ENCODE measurements at regions not wholly inside any gene's neighbourhood (a gene's known extent, or its start where the extent isn't known, plus 50 kb on each side); places are given as distances from the start of the nearest gene placed in this dataset.
A peak's percentile ranks its signal among the peaks of the same experiment; 100 is the strongest.
"Not testable (repeated sequence)": the region's sequence is repeated elsewhere in the genome, so short reads cannot be mapped to it uniquely, and the experiment has no call there.

GRCh38 chr17:74114881-74115470 is 88.5 kb upstream of the RPL38 start:
- DNase-seq (ENCODE audit: low read depth): no peak

DNA sequence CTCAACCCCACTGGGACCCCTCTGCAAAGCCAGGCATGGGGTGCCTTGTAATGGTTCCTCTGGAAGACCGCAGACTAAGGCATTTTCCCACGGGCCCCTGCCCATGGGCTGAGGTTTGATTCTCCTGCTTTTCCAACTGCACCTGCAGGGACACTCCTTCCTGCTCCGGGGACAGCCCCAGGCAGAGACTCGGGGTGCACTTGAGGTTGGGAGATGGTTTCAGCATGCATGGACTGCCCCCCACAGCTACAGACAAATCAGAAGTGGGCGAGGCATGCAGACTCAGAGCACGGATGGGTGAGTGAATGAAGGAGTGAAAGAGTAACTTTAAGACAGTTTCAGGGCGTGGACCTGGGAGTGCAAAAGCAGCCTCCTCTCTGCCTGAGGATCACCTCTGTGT is 87.9 kb upstream of the RPL38 start:
- no peak for DNase-seq (ENCODE audit: low read depth)

- peak; percentile 78 for DNase-seq (ENCODE audit: low read depth)
Observed at GRCh38 chr17:74116087-74116717, 87.3 kb upstream of the RPL38 start.

DNA sequence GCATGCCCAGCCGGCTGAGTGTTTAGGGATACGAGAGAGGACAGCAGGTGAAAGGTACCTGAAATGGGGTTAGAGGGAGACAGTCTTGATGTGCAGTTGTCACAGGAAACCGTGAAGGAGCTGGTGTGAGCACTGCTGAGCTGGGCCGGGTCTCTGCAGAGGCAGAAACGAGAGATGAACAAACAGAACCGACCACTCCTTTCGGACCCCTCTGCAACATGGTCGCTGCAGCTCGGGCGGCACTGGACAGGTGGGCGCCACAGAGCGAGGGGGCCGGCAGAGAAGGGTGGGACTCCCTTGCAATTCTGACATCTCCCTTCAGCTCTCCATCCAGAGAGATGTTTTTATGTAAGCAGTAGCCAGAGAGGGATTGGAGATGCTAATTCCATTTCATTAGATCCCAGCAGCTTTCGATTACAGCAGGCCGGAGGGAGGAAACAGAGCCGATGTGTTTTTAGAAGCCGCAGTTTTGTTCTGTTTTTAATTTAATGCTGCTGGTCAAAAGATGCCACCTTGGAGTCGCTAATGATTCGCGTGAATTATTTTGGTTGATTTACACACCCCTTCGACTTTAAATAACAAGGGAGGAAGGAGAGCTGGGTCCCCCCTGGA is 86.3 kb upstream of the RPL38 start:
- DNase-seq (ENCODE audit: low read depth): no peak

DNA sequence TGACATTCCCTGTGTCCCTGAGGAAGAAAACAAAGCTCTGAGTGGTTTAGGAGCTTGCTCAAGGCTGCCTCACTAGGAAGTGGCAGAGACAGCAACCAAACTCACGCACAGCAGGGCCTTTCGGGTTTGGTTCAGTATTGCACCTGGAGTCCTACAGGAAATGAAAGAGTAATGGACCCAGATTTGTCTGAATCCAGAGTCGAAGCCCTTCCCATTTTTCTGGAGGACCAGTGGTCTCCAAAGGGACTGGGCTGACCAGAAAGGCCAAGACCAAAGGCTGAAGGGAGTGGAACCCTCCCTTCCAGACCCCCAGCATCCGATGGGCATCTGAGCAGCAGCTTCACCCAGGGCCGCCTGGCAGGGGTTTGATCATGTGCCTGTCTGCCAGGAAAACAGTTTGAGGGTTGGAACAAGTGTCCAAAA is 85.5 kb upstream of the RPL38 start:
- peak; percentile 19 for DNase-seq (ENCODE audit: low read depth)

- DNase-seq (ENCODE audit: low read depth): peak; percentile 40
Observed at GRCh38 chr17:74118504-74118903, 85.0 kb upstream of the RPL38 start.

DNA sequence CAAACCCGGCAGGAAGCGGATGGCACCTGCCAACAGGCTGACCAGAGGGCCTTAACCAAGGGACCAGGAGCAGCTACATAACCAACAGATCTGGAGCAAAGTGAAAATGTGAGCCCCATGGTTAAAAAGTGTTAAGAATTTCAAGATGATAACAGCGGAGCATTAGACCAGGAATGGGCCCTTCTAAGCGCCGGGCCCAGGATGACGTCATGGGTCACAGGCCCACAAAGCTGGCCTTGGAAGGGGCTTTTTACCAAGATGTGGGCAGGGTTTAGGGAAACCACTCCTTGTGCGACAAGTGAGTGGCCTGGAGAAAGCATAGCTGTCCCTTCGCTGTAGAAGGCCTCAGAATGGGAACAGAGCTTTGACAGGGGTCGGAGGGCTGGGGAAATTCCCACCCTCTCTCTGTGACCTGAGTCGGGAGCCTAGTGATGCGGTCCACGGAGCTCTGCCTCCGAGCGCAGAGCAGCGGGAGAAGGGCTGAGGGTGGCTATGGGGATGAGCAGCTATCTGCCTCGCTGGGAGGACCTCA is 84.4 kb upstream of the RPL38 start:
- DNase-seq (ENCODE audit: low read depth): no peak

DNA sequence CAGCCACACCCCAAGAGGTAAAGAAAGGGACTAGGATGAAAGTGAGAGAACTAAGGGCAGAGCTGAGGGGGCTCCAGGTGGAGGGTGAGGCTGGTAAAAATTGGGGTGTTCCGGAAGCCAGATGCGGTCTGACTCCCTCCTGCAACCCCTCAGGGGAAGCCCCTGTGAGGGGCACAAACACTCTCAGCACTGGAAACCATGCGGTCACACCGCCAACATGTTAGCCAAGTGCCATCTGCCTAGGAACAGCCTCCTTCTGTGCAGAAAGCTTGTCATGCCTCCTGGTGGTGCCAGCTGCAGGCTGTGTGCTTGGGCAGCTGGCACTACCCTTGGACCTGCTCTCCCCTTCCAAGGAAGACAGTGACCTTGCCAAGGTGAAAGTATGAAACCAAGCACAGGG is 83.5 kb upstream of the RPL38 start:
- no peak for DNase-seq (ENCODE audit: low read depth)

DNA sequence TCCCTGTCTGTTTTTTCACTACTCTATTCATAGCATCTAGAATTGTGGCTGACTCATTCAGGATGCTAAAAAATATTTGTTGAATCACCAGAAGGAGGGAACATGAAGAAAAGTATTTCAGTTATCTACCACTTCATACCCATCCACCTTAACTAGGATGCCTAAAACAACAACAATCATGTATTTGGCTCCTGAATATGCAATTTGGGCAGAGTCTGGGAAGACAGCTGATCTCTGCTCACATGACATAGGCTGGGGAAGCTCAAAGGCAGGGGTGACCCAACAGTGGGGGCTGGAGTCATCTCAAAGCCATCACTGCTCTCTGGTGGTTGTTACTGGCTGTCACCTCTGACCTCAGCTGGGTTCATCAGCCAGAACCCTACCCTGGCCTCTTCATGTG is 80.1 kb upstream of the RPL38 start:
- no peak for DNase-seq (ENCODE audit: low read depth)

DNA sequence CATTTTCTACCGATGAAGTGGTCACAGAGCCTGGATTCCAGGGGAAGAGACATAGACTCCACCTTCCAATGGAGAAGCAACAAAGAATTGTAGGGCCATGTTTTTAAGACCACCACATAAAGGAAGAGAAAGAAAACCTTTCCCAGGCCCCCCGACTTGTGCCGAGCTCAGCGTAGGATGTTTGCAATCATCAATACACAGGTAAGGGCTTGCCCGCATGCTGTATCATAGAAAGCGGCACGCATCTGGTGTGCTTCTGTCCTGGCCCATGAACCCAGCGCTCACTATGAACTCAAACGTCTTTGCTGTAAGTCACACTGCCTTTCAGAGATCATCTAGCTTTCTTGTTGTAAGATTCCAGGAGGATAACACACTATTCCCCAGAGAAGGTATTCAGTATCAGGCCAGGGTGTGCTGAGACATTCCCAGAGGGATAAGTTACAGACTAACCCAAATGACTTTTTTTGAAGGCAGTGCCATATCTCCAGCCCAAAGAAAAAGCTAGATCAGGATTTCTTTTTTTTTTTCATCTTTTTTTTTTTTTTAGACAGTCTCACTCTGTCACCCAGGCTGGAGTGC is 79.5 kb upstream of the RPL38 start:
- no peak for DNase-seq (ENCODE audit: low read depth)

DNA sequence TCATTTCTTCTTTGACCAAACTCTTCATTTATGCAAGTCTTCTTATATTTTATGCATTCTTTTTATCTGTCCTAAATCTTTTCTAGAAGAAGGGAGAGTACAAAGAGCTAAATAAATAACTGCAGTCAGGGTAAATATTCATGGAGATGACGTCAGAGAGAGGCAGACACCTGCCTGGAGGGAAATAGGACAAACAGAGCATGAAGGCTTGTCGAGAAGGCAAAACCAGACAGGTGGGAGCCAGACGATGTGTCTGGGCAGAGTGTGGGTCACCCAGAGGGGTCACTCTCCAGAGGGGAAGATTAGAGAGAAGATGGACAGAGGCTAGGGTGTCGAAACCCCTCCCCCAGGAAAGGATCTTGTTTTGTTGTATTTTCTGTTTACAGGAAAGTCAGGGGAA is 78.3 kb upstream of the RPL38 start:
- DNase-seq (ENCODE audit: low read depth): no peak

DNA sequence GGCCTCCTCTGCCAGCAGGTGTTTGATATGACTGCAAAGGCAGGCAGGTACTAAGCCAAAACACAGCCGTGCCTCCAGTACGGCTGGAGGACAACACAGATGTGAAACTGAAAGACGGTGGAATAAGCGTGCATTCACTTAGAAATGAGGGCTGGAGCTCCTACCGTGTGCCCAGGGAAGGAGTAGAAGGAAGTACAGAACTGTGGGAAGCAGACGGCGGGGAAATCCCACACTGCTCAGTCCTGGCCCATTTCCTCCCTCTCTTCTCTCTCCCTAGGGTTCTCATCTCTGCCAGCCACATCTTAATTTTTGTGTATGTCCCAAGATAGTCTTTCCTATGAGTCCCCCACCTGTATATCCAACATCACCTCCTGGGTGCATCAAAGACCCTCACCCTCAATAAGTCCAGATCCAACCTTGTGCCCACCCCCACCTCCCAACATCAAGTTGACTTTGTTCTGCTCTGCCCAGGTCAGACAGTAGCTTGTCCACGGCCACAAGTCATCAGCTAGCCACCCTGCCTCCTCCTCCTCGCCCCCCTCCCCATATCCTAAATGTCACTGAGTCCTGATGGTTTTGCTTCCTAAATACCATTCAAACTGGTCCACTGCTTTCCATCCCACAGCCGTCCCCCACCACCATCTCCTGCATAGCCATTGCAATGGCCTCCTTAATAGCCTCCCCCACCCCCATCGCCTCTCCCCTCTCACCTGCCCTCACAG is 77.1 kb upstream of the RPL38 start:
- peak; percentile 32 for DNase-seq (ENCODE audit: low read depth)

- DNase-seq (ENCODE audit: low read depth): no peak
Observed at GRCh38 chr17:74126959-74127358, 76.5 kb upstream of the RPL38 start.

DNA sequence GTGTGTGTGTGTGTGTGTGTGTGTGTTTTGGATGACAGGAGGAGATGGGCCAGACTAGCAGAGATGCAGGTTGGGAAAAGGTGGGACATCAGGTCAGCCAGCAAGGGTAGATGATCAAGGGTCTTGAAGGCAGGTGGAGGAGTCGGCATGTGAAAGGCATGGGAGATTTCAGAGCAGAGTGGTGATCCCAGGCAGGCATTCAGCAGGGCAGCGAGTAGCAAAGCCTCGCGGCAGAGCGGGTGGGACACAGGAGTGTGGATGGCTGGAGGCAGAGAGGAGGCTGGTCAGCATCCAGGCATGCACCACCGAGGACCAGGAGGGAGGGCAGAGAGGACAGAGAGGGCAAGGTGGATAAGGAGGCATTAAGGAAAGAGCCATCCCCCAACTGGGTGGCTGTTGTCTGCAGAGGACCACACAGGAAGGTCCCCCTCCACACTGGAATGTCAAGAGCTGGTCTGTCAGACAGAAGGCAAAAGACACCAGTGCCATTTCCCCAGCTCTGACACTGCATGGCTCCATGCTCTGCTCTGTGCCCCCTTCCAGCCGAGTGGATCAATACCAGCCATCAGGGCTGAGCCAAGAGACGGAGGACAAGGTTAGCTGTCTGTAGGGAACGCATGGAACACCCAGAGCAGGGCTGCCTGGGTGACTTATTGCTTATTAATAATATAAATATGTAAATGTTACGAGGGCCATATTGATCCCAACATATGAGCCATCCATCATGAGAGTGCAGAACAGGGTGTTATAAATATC is 74.8 kb upstream of the RPL38 start:
- DNase-seq (ENCODE audit: low read depth): no peak

- not testable (repeated sequence) for DNase-seq (ENCODE audit: low read depth)
Observed at GRCh38 chr17:74129800-74130199, 73.7 kb upstream of the RPL38 start.

- no peak for DNase-seq (ENCODE audit: low read depth)
Observed at GRCh38 chr17:74130276-74130675, 73.2 kb upstream of the RPL38 start.

DNA sequence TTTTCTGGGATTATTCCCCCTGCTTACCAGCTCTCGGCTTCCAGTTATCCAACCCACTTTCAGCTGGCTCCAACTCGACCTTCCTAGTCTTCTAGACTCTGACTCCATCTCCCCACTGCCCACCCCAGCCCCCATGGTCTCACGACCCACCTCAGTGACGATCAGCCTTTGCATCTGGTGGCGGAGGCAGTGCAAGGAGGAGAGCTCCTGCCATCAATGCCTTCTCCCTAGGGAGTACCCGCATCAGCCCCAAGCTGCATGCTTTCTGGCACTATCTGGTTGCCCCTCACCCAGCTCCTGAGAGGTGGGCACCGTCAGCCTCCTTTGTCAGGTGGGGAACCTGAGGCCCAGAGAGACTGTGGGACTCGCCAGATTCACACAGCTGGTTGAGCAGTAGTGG is 72.6 kb upstream of the RPL38 start:
- DNase-seq (ENCODE audit: low read depth): no peak

- DNase-seq (ENCODE audit: low read depth): no peak
Observed at GRCh38 chr17:74132354-74132753, 71.1 kb upstream of the RPL38 start.

DNA sequence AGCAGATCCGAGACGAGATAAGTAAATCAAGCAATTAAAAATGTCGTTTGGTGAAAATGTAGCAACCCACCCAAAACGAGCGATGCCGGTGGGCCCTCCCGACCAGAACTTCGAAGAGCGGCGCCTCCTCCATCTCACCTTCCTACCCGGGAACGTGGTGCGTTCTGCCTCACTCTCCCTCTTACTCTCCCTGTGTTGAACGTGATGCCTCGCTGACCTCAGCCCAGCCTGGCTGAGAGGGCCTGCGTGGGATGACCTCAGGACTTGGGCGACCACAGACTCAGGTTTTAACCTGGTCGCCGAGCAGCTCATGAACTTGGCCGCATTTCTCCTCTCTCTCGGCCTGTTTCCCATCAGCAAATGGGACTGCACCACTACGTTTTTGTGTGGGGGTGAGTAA is 69.7 kb upstream of the RPL38 start:
- DNase-seq (ENCODE audit: low read depth): no peak

- not testable (repeated sequence) for DNase-seq (ENCODE audit: low read depth)
Observed at GRCh38 chr17:74134234-74134633, 69.2 kb upstream of the RPL38 start.

GRCh38 chr17:74134991-74135390 is 68.5 kb upstream of the RPL38 start:
- no peak for DNase-seq (ENCODE audit: low read depth)
